ENCODE measurements at regions not wholly inside any gene's neighbourhood (a gene's known extent, or its start where the extent isn't known, plus 50 kb on each side); places are given as distances from the start of the nearest gene placed in this dataset.

DNA sequence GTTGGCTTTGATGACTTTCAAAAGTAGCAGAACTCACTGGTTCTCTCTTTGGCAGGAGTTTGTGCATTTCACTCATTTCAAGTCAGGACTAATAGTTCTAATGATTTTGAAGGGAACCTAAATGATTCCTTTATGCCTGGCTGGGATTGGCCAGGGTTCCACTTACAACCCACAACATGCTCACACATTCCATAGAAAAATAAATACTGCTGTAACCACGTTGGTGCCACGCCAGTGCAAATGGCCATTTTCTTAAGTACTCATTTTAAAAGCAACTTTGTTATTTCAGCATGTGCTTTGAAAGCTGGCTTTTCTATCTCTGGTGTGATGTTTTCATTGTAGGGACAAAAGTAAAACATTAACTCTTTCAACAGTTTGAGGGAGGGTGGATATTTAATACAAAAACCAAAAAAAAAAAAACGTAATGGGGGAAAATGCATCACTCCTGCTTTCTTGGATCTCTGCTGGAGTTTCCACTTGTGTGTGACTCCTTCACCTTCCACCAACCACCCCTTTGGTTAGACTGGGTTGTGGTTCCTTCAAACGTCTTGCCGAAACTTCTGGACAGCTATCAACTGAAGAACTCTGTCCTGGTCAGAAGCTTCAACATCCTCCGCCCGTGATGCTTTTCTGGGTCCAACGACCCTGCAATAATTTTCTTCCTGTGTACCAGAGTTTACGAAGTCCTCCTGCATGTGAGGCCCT lies 300.4 kb upstream of the RUNX1 start:
- no peak for DNase-seq

GRCh38 chr21:35348686-35349085 lies 299.6 kb upstream of the RUNX1 start:
- no peak for DNase-seq

DNA sequence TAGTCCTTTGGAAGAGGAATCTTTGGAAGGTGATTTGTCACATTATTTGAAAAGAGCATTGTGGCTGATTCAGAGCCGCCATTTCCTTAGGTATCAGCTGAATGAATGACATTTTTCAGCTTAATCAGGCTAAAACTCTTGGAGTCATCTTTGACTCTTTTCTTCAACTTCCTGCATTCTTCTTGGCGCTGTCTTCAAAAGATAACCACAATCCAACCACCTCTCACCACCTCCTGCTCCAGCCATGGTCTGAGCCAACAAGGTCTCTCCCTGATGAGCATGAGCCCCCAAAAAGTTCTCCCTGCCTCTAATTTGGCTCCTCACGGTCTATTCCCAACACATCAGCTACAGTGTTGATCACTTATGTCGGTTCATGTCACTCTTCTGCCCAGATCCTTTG lies 297.6 kb upstream of the RUNX1 start:
- no peak for DNase-seq

DNA sequence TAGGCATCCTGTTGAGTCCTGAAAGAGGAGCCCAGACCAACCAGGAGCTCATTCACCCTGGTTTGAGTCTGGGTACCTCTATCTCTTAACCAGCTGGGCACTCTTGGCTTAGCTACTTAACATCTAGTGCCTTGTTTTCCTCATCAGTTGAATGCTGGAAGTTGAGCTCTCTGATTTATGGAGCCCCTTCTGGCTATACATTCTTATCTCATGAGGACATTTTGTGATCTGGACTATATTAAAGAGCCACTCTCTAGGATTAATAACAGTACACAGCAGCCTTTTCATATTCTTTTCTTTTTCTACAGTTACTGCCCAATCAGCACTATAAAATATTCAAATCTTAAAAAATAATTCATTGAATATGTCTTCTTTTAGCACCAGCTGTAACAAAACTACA lies 296.9 kb upstream of the RUNX1 start:
- no peak for DNase-seq

GRCh38 chr21:35344582-35344981 lies 295.5 kb upstream of the RUNX1 start:
- no peak for DNase-seq

- no peak for DNase-seq
Measured at GRCh38 chr21:35343046-35343819, 294.1 kb upstream of the RUNX1 start.

DNA sequence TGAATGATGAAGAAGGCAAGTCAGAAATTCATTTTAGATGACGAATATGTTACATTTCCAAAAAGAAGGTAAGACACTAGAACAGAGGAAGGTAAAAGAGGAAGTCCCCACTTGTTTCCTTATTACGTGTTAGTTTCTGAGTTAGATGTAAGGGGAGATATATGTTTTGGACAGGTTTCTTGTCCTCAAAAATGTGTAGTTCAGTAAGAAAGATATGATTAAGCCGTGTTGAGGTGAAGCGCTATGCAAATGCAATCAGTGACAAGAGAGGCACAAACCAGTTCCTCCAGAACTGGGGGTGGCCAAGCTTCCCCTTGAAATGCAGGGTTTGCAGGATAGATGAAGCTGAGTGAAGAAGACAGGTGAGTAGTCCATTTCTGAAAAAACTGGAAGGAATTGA lies 293.3 kb upstream of the RUNX1 start:
- no peak for DNase-seq

DNA sequence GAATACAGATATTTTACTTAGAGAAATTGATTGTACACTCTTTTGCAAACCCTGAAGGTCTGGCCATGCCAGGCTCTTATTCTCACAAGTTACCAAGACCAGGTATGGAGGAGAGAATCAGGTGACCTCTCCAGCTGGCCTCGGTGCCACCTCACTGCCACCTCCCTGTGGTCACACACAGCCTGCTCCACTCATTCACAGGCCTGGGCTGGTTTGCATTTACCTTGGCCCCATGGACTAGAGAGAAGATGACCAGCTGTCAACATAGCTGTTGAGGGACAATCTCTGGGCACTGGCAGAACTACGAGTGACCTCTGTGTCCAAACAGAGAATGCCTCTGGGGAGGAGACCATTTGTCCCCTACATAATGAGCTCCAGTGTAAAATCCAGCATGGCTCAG lies 291.2 kb upstream of the RUNX1 start:
- DNase-seq: no peak

DNA sequence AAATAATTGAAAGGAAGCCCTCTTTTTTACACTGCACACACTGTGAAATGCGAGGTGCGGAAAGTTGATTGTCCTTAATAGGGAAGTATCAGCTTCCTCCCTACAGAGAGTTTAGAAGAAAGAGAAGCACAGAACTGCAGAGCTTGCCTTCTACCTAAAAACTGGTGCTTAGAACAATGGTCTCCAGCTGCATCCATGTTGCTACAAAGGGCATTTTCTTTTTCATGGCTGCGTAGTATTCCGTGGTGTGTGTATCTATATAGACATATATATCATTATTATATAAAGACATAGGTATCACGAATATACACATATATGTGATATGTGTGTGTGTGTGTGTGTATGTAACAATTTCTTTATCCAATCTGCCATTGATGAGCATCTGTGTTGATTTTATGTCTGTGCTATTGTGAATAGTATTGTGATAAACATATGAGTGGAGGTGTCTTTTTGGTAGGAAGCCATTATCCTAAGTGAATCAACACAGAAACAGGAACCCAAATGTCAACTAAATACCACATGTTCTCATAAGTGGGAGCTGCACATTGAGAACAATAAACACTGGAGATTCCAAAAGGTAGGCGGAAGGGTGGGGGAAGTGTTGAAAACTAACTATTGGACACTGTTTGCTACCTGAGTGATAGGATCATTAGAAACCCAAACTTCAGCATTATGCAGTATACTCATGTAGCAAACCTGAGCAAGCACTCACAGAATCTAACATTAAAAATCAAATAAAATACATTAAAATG lies 290.0 kb upstream of the RUNX1 start:
- no peak for DNase-seq

DNA sequence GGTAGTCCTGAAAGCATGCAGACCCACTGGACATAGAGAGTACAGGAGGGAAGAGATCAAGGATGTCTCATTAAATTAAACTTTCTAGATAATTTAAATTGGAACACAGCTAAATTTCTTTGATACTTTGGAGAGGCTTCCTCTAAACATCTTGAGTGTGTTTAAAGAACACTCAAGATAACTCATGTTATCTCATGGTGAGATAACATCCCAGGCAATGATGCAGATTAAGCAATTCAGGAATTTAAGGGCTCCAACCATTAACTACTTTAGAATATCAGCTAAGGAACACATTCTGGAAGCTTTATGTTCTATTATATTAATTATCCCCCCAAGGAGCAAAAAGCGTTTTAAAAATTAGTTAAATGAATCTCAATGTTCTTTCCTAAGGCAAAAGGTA lies 289.2 kb upstream of the RUNX1 start:
- DNase-seq: no peak

DNA sequence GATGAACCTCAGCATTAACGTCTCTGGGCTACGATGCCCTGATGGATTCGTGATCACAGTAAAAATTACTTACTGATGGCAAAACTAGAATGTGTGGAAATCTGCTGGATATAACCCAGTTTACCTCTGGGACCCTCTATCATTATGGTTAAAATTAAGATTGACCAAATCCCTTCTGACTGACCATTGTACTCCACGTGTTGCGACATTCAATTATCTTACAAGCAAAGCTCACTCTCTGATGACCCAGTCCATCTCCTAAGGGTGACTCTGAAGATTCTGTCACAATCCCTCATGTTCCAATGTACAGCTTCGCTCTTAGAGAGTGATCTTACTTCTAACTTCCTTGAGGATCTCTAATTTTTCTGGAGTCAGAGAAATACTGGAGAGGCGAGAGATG lies 288.5 kb upstream of the RUNX1 start:
- no peak for DNase-seq

DNA sequence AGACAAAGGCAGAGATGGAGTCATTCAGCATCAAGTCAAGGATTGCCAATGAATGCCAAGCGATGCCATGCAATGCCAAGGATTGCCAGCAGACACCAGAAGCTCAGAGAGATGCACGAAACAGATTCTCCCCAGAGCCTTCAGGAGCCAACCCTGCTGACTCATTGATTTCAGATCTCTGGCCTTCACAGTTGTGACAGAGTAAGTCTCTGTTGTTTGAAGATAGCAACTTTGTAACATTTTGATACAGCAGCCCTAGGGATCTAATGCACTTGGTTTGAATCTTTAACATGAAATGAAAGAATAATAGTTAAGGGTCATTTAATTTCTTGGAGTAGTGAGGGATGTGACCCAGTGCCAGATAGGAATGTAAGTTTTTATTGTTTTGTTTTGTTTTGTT lies 287.4 kb upstream of the RUNX1 start:
- no peak for DNase-seq

GRCh38 chr21:35335951-35336446 lies 286.9 kb upstream of the RUNX1 start:
- DNase-seq: no peak

- DNase-seq: no peak
Measured at GRCh38 chr21:35333831-35334618, 284.9 kb upstream of the RUNX1 start.

DNA sequence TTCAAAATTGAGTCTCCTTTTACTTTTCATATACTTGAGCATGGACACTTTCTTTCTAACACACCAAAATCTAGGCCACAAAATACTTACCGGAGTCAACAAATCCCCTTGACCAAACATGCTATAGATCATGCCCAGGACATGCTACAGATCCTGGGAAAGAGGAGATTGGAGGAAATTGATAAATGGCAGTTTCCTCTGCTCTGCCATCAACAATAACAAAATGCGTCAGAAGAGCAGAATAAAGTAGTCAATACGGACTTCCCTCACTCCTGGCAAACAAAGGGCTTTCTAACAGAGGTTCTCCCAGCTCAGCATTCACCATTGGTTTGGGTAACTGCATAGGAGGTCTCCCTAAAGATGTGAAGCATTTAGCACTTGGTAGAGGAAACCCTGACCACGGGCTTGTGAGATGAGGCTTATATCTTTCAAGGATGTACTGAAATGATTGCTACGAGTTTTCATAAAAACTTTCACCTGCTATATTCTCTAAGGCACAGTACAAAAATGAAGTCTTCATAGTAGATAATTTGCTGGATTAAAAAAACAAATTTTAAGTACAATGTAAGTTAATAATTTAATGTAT lies 283.8 kb upstream of the RUNX1 start:
- no peak for DNase-seq

DNA sequence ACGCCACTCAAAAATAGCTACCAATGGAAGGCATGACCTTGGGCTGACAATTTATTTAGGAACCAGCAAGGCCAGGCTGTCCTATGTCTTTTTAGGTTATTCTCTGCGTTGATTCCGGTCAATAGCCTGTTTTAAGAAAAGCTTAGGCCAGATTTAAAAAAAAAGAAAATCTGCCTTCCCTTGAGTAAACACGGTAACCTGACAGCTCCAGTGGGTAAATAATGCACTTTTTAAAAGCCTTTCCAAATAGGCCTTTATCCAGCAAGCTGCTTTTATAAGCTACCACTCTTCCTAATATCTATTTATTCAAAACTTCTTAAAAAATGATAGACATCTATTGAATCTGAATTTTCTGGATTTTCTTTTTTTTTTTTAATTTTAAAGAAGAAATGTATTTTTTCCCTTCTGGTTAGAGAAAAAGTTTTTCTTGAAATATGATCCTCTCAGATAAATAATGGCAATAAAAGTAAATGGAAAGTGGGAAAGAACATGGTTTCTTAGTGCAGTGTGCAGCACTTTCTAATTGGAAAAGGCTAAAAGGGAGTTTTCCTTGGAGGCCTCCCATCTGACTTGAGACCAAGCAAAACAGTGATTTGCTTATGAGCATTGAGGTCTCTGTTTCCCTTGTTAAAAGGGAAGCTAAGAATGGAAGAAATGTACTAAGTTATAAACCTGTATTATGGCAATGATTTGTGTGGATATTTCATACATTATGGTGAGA lies 281.0 kb upstream of the RUNX1 start:
- no peak for DNase-seq

DNA sequence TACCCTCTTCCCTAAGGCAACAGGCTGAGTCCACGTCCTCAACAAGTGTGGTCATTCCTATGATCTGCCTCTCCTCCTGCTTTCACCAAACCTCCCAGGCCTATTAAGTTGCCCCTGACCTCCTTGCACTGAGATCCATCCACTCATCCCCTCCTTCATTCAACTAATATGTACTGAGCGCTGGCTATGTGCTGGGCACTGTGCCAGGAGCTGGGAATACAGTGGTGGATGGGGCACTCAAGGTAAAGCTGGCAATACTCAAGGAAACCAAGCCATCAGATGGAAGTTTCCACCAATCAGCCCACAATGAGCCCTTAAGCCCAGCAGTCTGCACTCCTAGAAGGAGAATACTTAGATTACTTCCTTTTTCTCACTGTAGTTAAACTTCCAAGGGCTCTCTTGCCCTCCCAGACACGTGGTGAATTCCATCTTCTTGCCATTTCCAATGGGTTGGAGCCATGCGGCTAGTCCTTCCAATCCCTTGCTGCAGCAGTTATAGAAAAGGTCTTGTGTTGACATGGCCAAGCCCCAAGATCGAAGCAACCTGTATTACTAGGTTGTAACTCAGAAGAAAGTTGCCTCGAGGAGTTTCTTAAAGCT lies 279.9 kb upstream of the RUNX1 start:
- no peak for DNase-seq

DNA sequence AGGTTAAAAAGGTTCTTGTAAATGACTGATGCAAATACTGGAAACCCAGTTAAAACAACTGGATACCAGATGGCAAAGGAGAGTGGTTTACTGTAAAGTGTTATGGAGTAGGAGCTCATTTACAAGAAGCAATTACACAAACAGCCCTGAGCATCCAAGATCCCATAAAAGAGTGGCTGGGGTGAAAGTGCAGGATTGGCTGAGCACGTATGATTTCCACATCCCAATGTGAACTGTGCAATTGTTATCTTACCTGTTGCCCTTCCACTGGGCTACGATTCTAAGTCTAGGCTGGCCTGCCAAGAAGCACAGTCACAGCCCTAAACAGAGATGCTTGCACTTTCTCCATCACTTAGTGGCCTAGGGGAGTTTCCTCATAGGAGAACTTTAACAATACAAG lies 277.6 kb upstream of the RUNX1 start:
- no peak for DNase-seq

GRCh38 chr21:35325953-35326352 lies 276.9 kb upstream of the RUNX1 start:
- DNase-seq: no peak

DNA sequence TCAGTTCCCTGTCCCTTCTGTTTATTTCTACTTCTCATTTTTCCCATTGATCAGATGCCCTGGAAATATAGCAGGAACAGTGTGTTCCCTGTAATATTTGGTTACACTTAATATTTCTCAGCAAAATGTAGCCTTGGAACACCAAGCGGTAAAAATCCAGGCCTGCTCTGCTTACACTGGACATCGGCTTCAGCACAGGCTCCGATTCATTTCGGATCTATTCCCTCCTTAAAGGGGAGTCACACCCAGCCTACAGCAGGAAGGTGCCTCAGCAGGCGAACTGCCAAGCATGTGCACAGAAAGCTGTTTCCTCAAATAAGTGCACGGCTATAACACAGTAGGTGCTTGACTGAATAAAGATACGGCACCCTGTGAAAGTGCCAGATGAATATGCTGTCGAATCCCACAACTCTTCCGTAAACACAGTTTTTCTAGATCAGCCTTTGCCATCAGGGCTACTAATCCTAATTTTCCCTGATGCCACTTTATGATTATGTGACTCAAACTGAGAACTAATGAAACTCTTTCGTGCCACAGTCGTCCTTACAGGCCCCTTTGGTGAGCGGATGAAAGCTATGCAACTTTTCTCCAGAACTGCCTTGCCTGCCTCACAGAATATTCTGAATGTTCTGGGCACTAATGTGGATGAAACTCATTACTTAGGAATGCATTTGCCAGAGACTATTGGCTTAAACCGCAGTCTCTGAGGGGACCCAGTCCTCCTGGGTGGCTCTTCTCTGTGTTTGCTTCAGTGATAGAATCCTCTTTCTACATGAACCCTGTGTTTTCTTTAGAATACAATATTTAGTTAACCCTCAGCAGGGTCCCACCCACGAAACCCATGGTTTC lies 275.5 kb upstream of the RUNX1 start:
- DNase-seq: peak; percentile 43
